ENCODE measurements at regions not wholly inside any gene's neighbourhood (a gene's known extent, or its start where the extent isn't known, plus 50 kb on each side); places are given as distances from the start of the nearest gene placed in this dataset.

GRCh38 chr5:74092766-74093165 lies 466.8 kb downstream of the ARHGEF28 start:
- FAIRE-seq (no peak), DNase-seq (ENCODE audit: insufficient read length, low spot score) (no peak)

- FAIRE-seq (no peak), DNase-seq (ENCODE audit: insufficient read length, low spot score) (no peak)
These were observed 459.8 kb downstream of the ARHGEF28 start for GRCh38 chr5:74085782-74086181.

GRCh38 chr5:74085186-74085585 lies 459.2 kb downstream of the ARHGEF28 start:
- no peak for FAIRE-seq
- no peak for DNase-seq (ENCODE audit: insufficient read length, low spot score)

GRCh38 chr5:74083096-74083791 lies 457.2 kb downstream of the ARHGEF28 start:
- FAIRE-seq: no peak

GRCh38 chr5:74082512-74083055 lies 456.6 kb downstream of the ARHGEF28 start:
- FAIRE-seq (no peak), DNase-seq (ENCODE audit: insufficient read length, low spot score) (no peak)

More at GRCh38 chr5:74083096-74083791, 457.2 kb downstream of the ARHGEF28 start:
- no peak for DNase-seq (ENCODE audit: insufficient read length, low spot score)

GRCh38 chr5:74081126-74081525 lies 455.1 kb downstream of the ARHGEF28 start:
- FAIRE-seq: no peak

GRCh38 chr5:74079971-74080556 lies 454.1 kb downstream of the ARHGEF28 start:
- no peak for FAIRE-seq
- DNase-seq (ENCODE audit: insufficient read length, low spot score): no peak

More at GRCh38 chr5:74081126-74081525, 455.1 kb downstream of the ARHGEF28 start:
- no peak for DNase-seq (ENCODE audit: insufficient read length, low spot score)

GRCh38 chr5:74075501-74076484 lies 449.8 kb downstream of the ARHGEF28 start:
- DNase-seq (ENCODE audit: insufficient read length, low spot score) (no peak), FAIRE-seq (peak; percentile 64)

GRCh38 chr5:74074111-74074510 lies 448.1 kb downstream of the ARHGEF28 start:
- DNase-seq (ENCODE audit: insufficient read length, low spot score): no peak
- no peak for FAIRE-seq

- DNase-seq (ENCODE audit: insufficient read length, low spot score): no peak
- FAIRE-seq: no peak
These were observed 447.3 kb downstream of the ARHGEF28 start for GRCh38 chr5:74073257-74073656.

- DNase-seq (ENCODE audit: insufficient read length, low spot score): no peak
- no peak for FAIRE-seq
These were observed 446.6 kb downstream of the ARHGEF28 start for GRCh38 chr5:74072646-74073045.

GRCh38 chr5:74070766-74071165 lies 444.8 kb downstream of the ARHGEF28 start:
- FAIRE-seq (no peak), DNase-seq (ENCODE audit: insufficient read length, low spot score) (no peak)

GRCh38 chr5:74069741-74070140 lies 443.7 kb downstream of the ARHGEF28 start:
- FAIRE-seq (no peak), DNase-seq (ENCODE audit: insufficient read length, low spot score) (no peak)

- peak; percentile 28 for DNase-seq (ENCODE audit: insufficient read length, low spot score)
- FAIRE-seq: no peak
These were observed 441.9 kb downstream of the ARHGEF28 start for GRCh38 chr5:74067748-74068541.

GRCh38 chr5:74064911-74065310 lies 438.9 kb downstream of the ARHGEF28 start:
- FAIRE-seq: no peak
- no peak for DNase-seq (ENCODE audit: insufficient read length, low spot score)

GRCh38 chr5:74064225-74064624 lies 438.2 kb downstream of the ARHGEF28 start:
- no peak for DNase-seq (ENCODE audit: insufficient read length, low spot score)
- no peak for FAIRE-seq

- DNase-seq (ENCODE audit: insufficient read length, low spot score) (peak; percentile 57), FAIRE-seq (peak; percentile 92)
These were observed 437.8 kb downstream of the ARHGEF28 start for GRCh38 chr5:74063821-74064220.

- DNase-seq (ENCODE audit: insufficient read length, low spot score) (no peak), FAIRE-seq (no peak)
These were observed 437.4 kb downstream of the ARHGEF28 start for GRCh38 chr5:74063346-74063745.

GRCh38 chr5:74061292-74061691 lies 435.3 kb downstream of the ARHGEF28 start:
- no peak for DNase-seq (ENCODE audit: insufficient read length, low spot score)
- FAIRE-seq: peak; percentile 75

- no peak for DNase-seq (ENCODE audit: insufficient read length, low spot score)
- no peak for FAIRE-seq
These were observed 433.7 kb downstream of the ARHGEF28 start for GRCh38 chr5:74059706-74060105.
